IPS DF 6.9 (cell line): ENCODE measurements at regions not wholly inside any gene's neighbourhood (a gene's known extent, or its start where the extent isn't known, plus 50 kb on each side); places are given as distances from the start of the nearest gene placed in this dataset.

Source experiments
- DNase-seq: peaks from one replicate; pipeline ENCODE4 v3.0.0-alpha.2; 2013; ENCODE audit warnings: low read depth, low spot score
- H3K27ac ChIP-seq: one replicate; pipeline ENCODE4 v1.5.1; 2013; ENCODE audit warnings: low read length, control low read depth
- H3K27me3 ChIP-seq: 2 replicates; pipeline ENCODE4 v1.6.1; 2013; ENCODE audit warnings: mild to moderate bottlenecking, low read length; ENCODE audit not compliant: control insufficient read depth, insufficient read depth
- H3K36me3 ChIP-seq: 2 replicates; pipeline ENCODE4 v1.6.1; 2013; ENCODE audit warnings: low read length; ENCODE audit not compliant: control insufficient read depth, insufficient read depth
- H3K4me1 ChIP-seq: 2 replicates; pipeline ENCODE4 v1.6.1; 2013; ENCODE audit warnings: low read length; ENCODE audit not compliant: control insufficient read depth, insufficient read depth
- H3K4me3 ChIP-seq: 2 replicates; pipeline ENCODE4 v1.5.1; 2013; ENCODE audit warnings: mild to moderate bottlenecking, low read length
- H3K9me3 ChIP-seq: 2 replicates; pipeline ENCODE4 v1.6.1; 2013; ENCODE audit warnings: low read length, inconsistent platforms; ENCODE audit not compliant: control insufficient read depth, insufficient read depth
- WGBS: extraction: QIAGEN DNeasy Blood & Tissue Kit; methylation state at CpG from one replicate; pipeline ENCODE4 v1.1.7; 2013; ENCODE audit warnings: mixed read lengths, missing lambda C conversion rate; ENCODE audit not compliant: insufficient read length, insufficient coverage; 5-methylcytosine and 5-hydroxymethylcytosine counted together

GRCh38 chr9:21688108-21689102, 114.0 kb upstream of the MTAP start:
- Histone ChIP-seq H3K27me3 (no peaks in the 10 kb centered on the region), H3K4me3 (no peak overlapping the region), H3K9me3 (no peaks in the 10 kb centered on the region), H3K4me1 (no peaks in the 10 kb centered on the region), H3K36me3 (no peaks in the 10 kb centered on the region), H3K27ac (no peak overlapping the region)
- DNase-seq: no peak
- no CpG with 5 or more reads among the region's 8 CpGs for WGBS

- no peak overlapping the region for H3K4me3 ChIP-seq
- no peaks in the 10 kb centered on the region for H3K36me3 ChIP-seq
- no peak overlapping the region for H3K27ac ChIP-seq
- no peak for DNase-seq
- no peaks in the 10 kb centered on the region for H3K4me1 ChIP-seq
- no CpG with 5 or more reads among the region's 1 CpG for WGBS
- no peaks in the 10 kb centered on the region for H3K27me3 ChIP-seq
- no peaks in the 10 kb centered on the region for H3K9me3 ChIP-seq
Observed at GRCh38 chr9:21689854-21690253, 112.6 kb upstream of the MTAP start.

- no peak overlapping the region for H3K4me3 ChIP-seq
- H3K27me3 ChIP-seq: no peaks in the 10 kb centered on the region
- H3K27ac ChIP-seq: no peak overlapping the region
- H3K9me3 ChIP-seq: no peaks in the 10 kb centered on the region
- DNase-seq: no peak
- WGBS: no CpG with 5 or more reads among the region's 3 CpGs
- no peaks in the 10 kb centered on the region for H3K4me1 ChIP-seq
- no peaks in the 10 kb centered on the region for H3K36me3 ChIP-seq
Observed at GRCh38 chr9:21690561-21690960, 111.9 kb upstream of the MTAP start.

- WGBS: no CpG with 5 or more reads among the region's 6 CpGs
- H3K4me3 ChIP-seq: no peak overlapping the region
Observed at GRCh38 chr9:21692390-21692789, 110.0 kb upstream of the MTAP start.

GRCh38 chr9:21694424-21694823, 108.0 kb upstream of the MTAP start:
- H3K27me3 ChIP-seq: no peaks in the 10 kb centered on the region
- H3K27ac ChIP-seq: no peak overlapping the region
- whole genome bisulfite sequencing: no CpG with 5 or more reads among the region's 6 CpGs
- no peaks in the 10 kb centered on the region for H3K9me3 ChIP-seq
- H3K4me3 ChIP-seq: no peak overlapping the region
- H3K36me3 ChIP-seq: no peaks in the 10 kb centered on the region
- H3K4me1 ChIP-seq: no peaks in the 10 kb centered on the region
- no peak for DNase-seq

More at GRCh38 chr9:21692390-21692789, 110.0 kb upstream of the MTAP start:
- no peaks in the 10 kb centered on the region for H3K9me3 ChIP-seq
- no peaks in the 10 kb centered on the region for H3K27me3 ChIP-seq
- no peak for DNase-seq
- H3K27ac ChIP-seq: no peak overlapping the region
- no peaks in the 10 kb centered on the region for H3K4me1 ChIP-seq
- H3K36me3 ChIP-seq: no peaks in the 10 kb centered on the region

- H3K4me3 ChIP-seq: no peak overlapping the region
- WGBS: no CpG with 5 or more reads among the region's 14 CpGs
- H3K9me3 ChIP-seq: no peaks in the 10 kb centered on the region
- H3K27ac ChIP-seq: no peak overlapping the region
- no peaks in the 10 kb centered on the region for H3K27me3 ChIP-seq
- no peaks in the 10 kb centered on the region for H3K4me1 ChIP-seq
- DNase-seq: no peak
- H3K36me3 ChIP-seq: no peaks in the 10 kb centered on the region
Observed at GRCh38 chr9:21695443-21695842, 107.0 kb upstream of the MTAP start.

GRCh38 chr9:21695874-21696341, 106.5 kb upstream of the MTAP start:
- WGBS: no CpG with 5 or more reads among the region's 25 CpGs
- DNase-seq: no peak
- Histone ChIP-seq H3K9me3 (no peaks in the 10 kb centered on the region), H3K4me1 (no peaks in the 10 kb centered on the region), H3K36me3 (no peaks in the 10 kb centered on the region), H3K4me3 (no peak overlapping the region), H3K27me3 (no peaks in the 10 kb centered on the region), H3K27ac (no peak overlapping the region)

GRCh38 chr9:21696411-21696871, 106.0 kb upstream of the MTAP start:
- Histone ChIP-seq H3K4me1 (no peaks in the 10 kb centered on the region), H3K9me3 (no peaks in the 10 kb centered on the region), H3K36me3 (no peaks in the 10 kb centered on the region), H3K27me3 (no peaks in the 10 kb centered on the region), H3K4me3 (no peak overlapping the region), H3K27ac (no peak overlapping the region)
- no CpG with 5 or more reads among the region's 28 CpGs for WGBS
- DNase-seq: peak; percentile 25

GRCh38 chr9:21708260-21708711, 94.2 kb upstream of the MTAP start:
- H3K4me3 ChIP-seq: no peak overlapping the region
- no peak overlapping the region for H3K27ac ChIP-seq
- DNase-seq: no peak
- H3K4me1 ChIP-seq: no peaks in the 10 kb centered on the region
- no peaks in the 10 kb centered on the region for H3K9me3 ChIP-seq
- no peaks in the 10 kb centered on the region for H3K27me3 ChIP-seq
- WGBS: no CpG with 5 or more reads among the region's 4 CpGs
- no peaks in the 10 kb centered on the region for H3K36me3 ChIP-seq

- Histone ChIP-seq H3K27ac (no peak overlapping the region), H3K4me3 (no peak overlapping the region), H3K27me3 (no peaks in the 10 kb centered on the region), H3K4me1 (no peaks in the 10 kb centered on the region), H3K9me3 (no peaks in the 10 kb centered on the region), H3K36me3 (no peaks in the 10 kb centered on the region)
- DNase-seq: no peak
- WGBS: no CpG with 5 or more reads among the region's 4 CpGs
Observed at GRCh38 chr9:21708856-21709255, 93.6 kb upstream of the MTAP start.
